ENCODE measurements at regions not wholly inside any gene's neighbourhood (a gene's known extent, or its start where the extent isn't known, plus 50 kb on each side); places are given as distances from the start of the nearest gene placed in this dataset.

DNA sequence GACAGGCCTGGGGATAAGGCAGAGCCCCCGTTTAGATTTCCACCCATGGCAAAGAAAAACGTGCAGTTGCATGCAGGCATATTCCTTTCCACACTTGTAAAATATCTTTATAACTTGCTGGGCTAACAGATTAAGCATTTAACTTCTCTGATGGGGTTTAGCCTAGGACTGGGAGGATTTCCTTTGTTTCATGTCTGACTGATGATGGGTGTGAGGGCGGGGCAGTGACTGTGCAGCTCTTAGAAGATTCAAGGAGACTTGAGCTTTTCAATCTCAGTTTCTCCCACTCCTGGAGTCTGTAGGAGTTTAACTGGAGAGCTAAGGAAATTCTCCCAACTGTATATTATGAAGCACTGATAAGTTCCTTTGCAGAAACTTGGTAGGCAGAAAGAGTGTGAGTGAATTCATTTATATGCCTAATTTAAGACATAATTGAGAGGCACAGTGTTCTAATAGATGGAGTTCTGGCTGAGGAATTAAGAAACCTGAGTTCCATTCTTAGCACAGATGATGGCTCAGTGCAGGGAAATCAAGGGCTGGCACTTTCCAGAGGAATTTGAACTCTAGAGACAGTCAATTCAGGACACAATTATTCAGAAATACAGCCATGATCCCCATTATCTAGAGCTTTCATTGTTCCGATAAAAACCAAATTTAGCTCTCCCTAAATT lies 214.6 kb upstream of the CNR1 start:
- TF ChIP-seq, protein P1, sequence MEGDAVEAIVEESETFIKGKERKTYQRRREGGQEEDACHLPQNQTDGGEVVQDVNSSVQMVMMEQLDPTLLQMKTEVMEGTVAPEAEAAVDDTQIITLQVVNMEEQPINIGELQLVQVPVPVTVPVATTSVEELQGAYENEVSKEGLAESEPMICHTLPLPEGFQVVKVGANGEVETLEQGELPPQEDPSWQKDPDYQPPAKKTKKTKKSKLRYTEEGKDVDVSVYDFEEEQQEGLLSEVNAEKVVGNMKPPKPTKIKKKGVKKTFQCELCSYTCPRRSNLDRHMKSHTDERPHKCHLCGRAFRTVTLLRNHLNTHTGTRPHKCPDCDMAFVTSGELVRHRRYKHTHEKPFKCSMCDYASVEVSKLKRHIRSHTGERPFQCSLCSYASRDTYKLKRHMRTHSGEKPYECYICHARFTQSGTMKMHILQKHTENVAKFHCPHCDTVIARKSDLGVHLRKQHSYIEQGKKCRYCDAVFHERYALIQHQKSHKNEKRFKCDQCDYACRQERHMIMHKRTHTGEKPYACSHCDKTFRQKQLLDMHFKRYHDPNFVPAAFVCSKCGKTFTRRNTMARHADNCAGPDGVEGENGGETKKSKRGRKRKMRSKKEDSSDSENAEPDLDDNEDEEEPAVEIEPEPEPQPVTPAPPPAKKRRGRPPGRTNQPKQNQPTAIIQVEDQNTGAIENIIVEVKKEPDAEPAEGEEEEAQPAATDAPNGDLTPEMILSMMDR (IDR thresholded peaks at IDR 0.05) = no peak
- TF ChIP-seq POLR2A (IDR thresholded peaks at IDR 0.05) = no peak
